Pons (tissue), 1 donor: ENCODE measurements at regions not wholly inside any gene's neighbourhood (a gene's known extent, or its start where the extent isn't known, plus 50 kb on each side); places are given as distances from the start of the nearest gene placed in this dataset.
A peak's percentile ranks its signal among the peaks of the same experiment; 100 is the strongest.

Experiments used
- DNase-seq: peaks from one replicate; pipeline ENCODE4 v3.0.0-alpha.2; 2016; ENCODE audit warnings: low spot score

GRCh38 chr12:78792052-78792698 lies 72.4 kb upstream of the SYT1 start:
- DNase-seq = no peak

- no peak for DNase-seq
These were observed 71.1 kb upstream of the SYT1 start for GRCh38 chr12:78793491-78793890.

- DNase-seq = no peak
These were observed 70.6 kb upstream of the SYT1 start for GRCh38 chr12:78793982-78794381.

GRCh38 chr12:78795934-78796445 lies 68.6 kb upstream of the SYT1 start:
- no peak for DNase-seq

GRCh38 chr12:78797196-78797931 lies 67.2 kb upstream of the SYT1 start:
- no peak for DNase-seq

- no peak for DNase-seq
These were observed 64.9 kb upstream of the SYT1 start for GRCh38 chr12:78799649-78800048.

GRCh38 chr12:78802593-78802992 lies 62.0 kb upstream of the SYT1 start:
- DNase-seq = peak; percentile 21

GRCh38 chr12:78804262-78804661 lies 60.3 kb upstream of the SYT1 start:
- no peak for DNase-seq
